ENCODE measurements at regions not wholly inside any gene's neighbourhood (a gene's known extent, or its start where the extent isn't known, plus 50 kb on each side); places are given as distances from the start of the nearest gene placed in this dataset.

DNA sequence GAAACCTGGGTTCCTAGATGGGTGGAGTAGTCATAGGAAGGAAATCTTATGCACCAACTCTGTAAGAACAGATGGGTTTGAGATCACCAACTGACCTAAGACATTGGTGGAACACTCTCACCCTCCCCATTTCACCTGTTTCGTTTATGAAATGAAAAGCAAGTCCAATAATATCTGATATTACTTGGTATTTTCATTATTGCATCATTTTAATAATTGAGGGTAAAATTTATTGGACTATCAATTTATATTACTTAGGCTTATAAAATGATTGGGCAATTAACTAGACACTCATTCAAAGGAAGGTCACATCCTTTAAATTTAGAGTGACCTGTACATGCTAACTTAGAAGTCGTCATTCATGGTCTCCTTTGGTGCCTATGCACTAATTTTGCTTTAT, 503.9 kb downstream of the TAFA4 start:
- no peak for DNase-seq (ENCODE audit: insufficient read length, low spot score)
- FAIRE-seq, result no peak
- TF ChIP-seq POLR2A (IDR thresholded peaks at IDR 0.05; ENCODE audit: low read depth, low read length), result no peak

DNA sequence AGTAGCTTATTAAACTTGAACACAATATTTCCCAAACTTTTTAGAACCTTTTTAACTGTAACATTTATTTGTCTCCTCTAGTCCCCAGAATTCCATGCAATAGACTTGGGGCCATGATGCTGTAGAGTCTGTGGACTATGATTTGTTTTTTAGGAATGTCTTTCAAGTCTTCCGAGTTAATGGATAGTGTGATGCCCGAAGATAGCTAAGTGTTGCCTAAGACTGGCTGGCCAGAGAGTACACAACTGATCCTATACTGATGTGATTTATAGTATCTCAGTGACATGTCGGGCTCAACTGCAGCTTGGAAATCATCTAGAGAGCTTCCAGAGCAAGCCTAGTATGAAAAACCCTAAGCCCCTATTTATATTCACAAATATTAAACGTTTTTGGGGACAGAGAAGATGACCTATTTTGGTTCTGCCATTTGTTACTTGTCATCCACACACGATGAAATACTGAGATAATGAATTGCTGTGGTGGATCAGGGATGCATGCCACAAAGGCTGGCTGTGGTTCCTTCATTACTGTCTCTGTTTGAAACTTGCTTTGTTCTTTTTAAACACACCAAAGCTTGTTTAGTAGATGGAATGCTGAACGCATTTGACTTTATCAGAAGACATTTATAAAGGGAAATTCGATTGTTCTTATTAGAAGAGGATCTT, 507.4 kb downstream of the TAFA4 start:
- FAIRE-seq (no peak), DNase-seq (ENCODE audit: insufficient read length, low spot score) (no peak)
- no peak for TF ChIP-seq POLR2A (IDR thresholded peaks at IDR 0.05; ENCODE audit: low read depth, low read length)

DNA sequence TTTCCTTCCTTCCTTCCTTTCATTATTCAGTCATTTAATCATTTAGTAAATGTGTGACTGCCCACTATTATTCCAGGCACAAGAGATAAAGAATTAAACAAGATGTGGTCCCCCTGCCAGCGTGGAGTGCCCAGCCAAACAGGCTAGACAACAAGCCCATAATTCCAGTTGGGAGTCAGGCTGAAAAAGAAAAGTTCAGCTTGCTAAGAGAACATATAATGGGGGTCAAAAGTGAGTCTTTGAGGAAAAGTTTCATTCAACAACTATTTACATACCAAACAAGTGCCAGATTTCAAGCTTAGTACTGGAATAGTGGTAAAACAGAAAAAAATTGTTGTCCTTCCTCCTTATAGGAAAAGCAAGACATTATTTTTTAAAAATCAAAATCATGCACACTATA, 523.7 kb downstream of the TAFA4 start:
- DNase-seq (ENCODE audit: insufficient read length, low spot score) (no peak), FAIRE-seq (no peak)
- no peak for TF ChIP-seq POLR2A (IDR thresholded peaks at IDR 0.05; ENCODE audit: low read depth, low read length)

DNA sequence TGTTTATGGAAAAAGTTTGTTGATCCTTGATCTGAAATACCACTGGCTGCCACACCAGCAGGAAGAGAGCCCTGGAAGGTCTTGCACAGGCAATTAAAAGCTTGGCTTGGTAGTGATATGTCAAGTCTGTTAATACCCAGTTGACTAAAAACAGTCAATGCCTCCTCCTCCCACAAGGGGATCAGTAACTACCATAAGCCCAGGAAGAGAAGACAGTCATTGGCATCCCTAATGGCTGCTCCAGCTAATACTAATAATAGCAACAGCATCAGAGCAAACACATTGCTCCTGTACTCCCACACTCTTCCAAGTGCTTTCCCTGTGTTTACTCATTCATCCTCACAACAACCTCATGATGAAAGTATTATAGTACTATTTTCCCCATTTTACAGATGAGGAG, 528.6 kb downstream of the TAFA4 start:
- FAIRE-seq (no peak), DNase-seq (ENCODE audit: insufficient read length, low spot score) (no peak)
- TF ChIP-seq POLR2A (IDR thresholded peaks at IDR 0.05; ENCODE audit: low read depth, low read length), result no peak

DNA sequence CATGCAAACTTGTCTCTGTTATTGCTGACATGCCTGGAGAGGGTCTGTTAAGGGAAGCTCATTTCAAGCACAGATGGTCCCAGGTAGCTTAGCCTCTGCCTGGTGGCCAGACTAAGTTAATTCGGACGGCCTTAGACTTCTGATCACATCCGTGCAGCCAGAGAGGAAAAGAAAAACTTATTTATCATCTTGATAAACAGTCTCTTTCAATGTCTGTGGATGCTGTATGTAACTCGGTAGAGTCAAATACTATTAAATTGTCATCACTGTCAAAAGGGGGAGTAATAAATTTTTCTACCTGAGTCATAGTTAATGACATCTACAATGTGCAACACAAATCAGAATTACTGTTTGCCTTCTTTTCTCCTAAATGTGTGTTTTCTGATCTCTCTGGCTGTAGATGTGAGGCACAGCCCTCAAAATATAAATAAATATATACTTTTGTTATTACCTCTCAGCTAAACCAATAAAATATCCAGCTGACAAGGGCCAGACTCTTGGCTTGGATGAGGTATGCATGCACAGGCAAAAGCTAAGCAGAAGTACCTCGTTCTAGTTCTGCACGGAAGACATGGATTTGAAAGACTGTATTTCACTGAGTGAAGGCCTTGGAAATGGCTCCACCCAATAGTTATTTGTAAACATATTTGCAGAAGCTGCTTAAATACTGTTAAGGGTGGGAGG, 530.0 kb downstream of the TAFA4 start:
- TF ChIP-seq POLR2A (IDR thresholded peaks at IDR 0.05; ENCODE audit: low read depth, low read length), result no peak
- FAIRE-seq, result no peak
- no peak for DNase-seq (ENCODE audit: insufficient read length, low spot score)

DNA sequence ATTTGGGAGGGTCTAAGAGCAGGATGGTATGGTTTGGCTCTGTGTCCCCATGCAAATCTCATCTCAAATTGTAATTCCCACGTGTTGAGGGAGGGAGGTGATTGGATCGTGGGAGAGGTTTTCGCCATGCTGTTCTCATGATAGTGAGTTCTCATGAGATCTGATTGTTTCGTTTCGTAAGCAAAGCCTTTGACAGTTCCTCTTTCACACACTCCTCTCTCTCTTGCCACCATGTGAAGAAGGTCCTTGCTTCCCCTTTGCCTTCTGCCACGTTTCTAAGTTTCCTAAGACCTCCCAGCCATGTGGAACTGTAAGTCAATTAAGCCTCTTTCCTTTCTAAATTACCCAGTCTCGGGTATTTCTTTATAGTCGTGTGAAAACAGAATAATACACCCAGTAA, 553.7 kb downstream of the TAFA4 start:
- TF ChIP-seq POLR2A (IDR thresholded peaks at IDR 0.05; ENCODE audit: low read depth, low read length), result no peak
- DNase-seq (ENCODE audit: insufficient read length, low spot score) (no peak), FAIRE-seq (no peak)

DNA sequence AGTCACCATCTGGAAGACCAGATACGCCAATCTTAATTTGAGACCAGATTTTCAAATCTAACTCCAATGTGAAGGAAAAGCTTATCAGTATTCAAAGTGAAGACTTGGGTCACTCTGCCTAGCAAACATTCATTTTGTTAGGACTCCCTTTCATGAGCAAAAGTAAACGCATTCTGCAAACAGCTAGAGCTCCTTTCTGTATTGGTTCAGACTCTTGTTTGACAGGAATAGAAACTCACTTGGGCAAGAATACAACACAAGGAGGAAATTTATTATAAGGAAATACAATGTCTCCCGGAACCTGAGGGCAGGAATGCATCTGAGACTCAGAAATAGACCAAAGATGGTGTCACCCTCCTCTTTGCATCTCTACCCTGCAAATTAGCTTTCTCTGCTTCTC, 558.6 kb downstream of the TAFA4 start:
- DNase-seq (ENCODE audit: insufficient read length, low spot score) (no peak), FAIRE-seq (no peak)
- no peak for TF ChIP-seq POLR2A (IDR thresholded peaks at IDR 0.05; ENCODE audit: low read depth, low read length)

DNA sequence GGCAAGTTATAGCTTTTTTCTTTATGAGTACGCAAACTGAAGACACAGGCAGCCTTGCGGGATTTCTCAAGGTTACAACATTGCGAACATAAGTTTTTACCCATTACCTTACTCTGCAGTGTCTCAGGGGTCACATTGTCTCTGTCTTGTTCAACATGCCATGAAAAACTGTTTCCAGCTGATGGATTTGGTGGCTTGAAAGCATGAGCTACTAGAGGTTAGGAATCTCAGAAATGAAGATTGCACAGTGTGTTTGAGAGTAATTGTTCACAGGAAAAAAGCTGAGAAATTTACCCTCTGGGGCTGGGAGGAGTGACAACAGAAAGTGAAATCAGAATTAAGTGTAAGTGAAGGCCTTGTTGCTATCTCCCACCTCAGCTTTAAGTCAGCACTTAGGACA, 568.6 kb downstream of the TAFA4 start:
- FAIRE-seq (no peak), DNase-seq (ENCODE audit: insufficient read length, low spot score) (no peak)
- no peak for TF ChIP-seq POLR2A (IDR thresholded peaks at IDR 0.05; ENCODE audit: low read depth, low read length)

DNA sequence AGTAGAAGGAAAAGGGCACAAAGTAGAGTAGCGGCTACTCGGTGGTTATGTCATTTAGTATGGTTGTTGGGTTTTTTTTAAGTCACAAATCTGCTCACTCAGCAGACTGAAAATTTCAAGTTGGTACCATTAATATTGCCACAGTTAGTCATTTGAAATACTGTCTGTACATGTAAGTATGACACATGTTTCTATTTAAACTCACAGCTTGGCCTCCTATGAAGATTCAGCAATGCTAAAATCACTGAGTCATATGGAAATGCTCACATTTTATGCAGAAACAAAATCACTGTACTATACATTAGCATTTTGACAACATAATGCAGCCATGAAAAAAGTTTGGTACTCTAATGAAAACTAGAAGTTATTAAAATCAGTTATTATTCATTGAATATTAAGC, 571.9 kb downstream of the TAFA4 start:
- no peak for TF ChIP-seq POLR2A (IDR thresholded peaks at IDR 0.05; ENCODE audit: low read depth, low read length)
- FAIRE-seq (no peak), DNase-seq (ENCODE audit: insufficient read length, low spot score) (no peak)

DNA sequence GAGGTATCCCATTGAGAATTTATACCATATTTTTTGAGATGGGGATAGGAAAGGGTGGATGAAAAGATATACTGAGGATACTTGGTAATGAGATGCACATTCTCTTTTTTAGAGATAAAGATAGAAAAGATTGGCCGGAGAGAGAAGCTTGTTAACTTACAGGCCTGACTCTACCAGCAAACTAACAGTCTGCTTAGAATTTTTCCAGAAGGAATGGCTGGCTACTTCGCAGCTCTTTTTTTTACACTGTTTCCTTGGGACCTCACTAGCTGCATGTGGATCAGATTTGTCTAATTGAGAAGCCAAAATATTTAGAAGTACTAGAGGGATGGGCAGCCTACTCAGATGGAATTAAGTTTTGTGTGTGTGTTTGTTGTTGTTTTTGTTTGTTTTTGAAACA, 586.6 kb downstream of the TAFA4 start:
- no peak for TF ChIP-seq POLR2A (IDR thresholded peaks at IDR 0.05; ENCODE audit: low read depth, low read length)
- no peak for DNase-seq (ENCODE audit: insufficient read length, low spot score)
- FAIRE-seq, result no peak

DNA sequence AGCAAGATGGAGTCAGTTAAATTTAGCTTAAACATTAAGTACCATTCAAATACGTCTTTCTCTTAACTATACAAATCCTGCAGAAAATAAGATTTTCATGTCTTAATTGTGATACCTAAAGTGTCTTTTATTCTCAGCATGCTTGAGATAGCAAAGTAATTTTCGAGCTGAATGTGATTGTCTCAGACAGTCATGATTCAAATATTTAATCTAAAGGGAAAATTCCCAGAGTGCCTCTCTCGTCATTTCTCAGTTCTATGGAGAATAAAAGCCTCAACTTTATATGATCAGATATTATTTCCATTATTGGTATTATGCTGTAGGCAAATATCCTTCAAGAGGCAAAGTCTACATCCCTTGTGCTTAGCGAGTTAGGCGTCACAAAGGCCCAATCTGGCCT, 589.9 kb downstream of the TAFA4 start:
- FAIRE-seq, result no peak
- TF ChIP-seq POLR2A (IDR thresholded peaks at IDR 0.05; ENCODE audit: low read depth, low read length), result no peak
- no peak for DNase-seq (ENCODE audit: insufficient read length, low spot score)

DNA sequence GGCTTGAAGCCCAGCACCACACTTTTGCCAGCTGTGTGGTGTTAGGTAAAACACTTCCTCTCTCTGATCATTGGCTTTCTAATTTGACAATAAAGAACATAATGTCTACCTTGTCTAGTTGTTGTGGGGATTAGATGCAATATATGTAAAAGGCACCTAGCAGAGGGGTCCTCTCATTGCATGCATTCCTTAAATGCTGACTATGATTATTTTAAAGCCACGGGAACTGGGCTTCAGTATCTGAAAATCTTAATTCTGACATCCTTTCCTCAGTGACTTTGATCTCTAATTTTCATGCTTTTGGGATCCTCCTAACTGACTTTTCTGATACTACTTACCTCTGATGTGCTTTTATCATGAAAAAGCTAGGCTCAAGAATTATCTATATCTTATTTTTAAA, 596.3 kb downstream of the TAFA4 start:
- no peak for TF ChIP-seq POLR2A (IDR thresholded peaks at IDR 0.05; ENCODE audit: low read depth, low read length)
- FAIRE-seq, result no peak

DNA sequence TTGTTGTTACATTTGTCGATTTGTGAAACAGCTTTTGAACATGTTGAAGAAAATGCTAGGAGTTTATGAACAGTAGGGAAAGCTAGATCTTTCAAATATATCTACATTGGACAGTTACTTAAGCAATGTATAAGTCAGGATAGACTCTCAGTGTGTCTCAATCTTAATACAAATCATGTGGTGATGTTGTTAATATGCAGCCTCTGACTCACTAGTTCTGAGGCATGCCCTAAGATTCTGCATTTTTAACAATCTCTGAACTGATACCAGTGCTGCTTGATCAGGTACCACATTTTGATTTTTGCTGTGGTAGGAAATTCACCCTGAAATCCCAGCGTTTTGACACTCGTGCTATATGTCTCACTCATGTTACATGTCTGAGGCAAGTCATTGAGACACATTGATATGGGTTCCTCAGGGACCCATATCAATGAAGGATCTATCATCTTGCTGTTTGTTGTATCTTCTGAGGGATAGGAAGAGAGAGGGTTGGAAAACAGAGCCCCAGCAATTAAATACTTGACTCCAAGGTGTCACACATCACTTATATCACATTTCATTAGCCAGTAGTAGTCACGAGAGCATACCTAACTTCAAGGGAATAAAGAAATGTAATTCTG, 597.9 kb downstream of the TAFA4 start:
- FAIRE-seq (no peak), DNase-seq (ENCODE audit: insufficient read length, low spot score) (no peak)
- TF ChIP-seq POLR2A (IDR thresholded peaks at IDR 0.05; ENCODE audit: low read depth, low read length), result no peak

More for the DNA sequence above, 596.3 kb downstream of the TAFA4 start:
- DNase-seq (ENCODE audit: insufficient read length, low spot score), result no peak

DNA sequence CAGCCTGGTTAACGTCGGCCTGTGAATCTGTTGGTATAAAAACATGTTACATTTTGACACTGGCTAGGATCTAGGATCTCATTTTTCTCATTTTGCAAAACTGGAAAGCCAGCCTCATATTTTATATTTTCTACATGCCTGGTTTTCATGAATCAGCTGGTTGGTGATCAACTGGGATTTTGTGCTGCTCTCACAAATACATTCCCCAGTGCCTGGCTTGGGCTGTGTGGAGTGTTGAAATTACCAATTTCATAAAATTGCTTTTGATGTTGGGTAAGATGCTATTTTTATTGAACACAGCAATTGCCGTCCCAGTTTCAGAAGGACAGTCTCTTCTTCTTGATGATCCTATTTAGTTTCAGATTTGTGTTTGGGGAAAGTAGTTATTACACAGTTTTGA, 604.3 kb downstream of the TAFA4 start:
- FAIRE-seq, result no peak
- DNase-seq (ENCODE audit: insufficient read length, low spot score), result no peak
- TF ChIP-seq POLR2A (IDR thresholded peaks at IDR 0.05; ENCODE audit: low read depth, low read length), result no peak

DNA sequence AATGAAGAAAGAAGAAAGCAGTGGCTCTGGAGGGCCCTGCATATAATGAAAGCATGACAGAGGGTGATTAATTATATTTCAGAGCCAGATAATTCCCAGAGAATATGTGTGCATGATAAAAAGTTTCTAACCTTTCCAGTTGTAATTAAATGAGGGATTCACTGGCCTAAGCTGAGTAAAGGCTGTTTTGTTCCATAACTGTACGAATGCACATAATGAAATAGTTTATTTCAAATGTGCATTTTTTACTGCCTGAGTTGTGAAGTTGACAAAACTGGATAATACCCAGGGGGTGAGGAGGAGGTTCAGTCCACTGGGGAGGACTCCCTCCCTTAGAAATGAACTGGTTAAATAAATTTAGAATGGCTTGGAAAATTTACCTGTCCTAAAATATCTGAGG, 616.4 kb downstream of the TAFA4 start:
- no peak for DNase-seq (ENCODE audit: insufficient read length, low spot score)
- no peak for FAIRE-seq
- TF ChIP-seq POLR2A (IDR thresholded peaks at IDR 0.05; ENCODE audit: low read depth, low read length), result no peak
